Keratinocyte (primary cell): ENCODE measurements at regions not wholly inside any gene's neighbourhood (a gene's known extent, or its start where the extent isn't known, plus 50 kb on each side); places are given as distances from the start of the nearest gene placed in this dataset.

Experiments
- DNase-seq: peaks from one replicate; pipeline ENCODE4 v3.0.0-alpha.2; 2011; ENCODE audit warnings: low read depth, missing footprints, low spot score
- FAIRE-seq: peaks from 2 replicates; lab custom pipeline; 2011; peaks lifted over from hg19 to GRCh38; lab: Jason Lieb, UNC
- H2AFZ ChIP-seq: 2 replicates; pipeline ENCODE4 v1.6.0; 2012; ENCODE audit warnings: low read length, control low read depth, inconsistent platforms; ENCODE audit not compliant: control insufficient read depth
- H3K27ac ChIP-seq: 2 replicates; pipeline ENCODE4 v1.5.1; 2011; ENCODE audit warnings: low read length; ENCODE audit not compliant: control insufficient read depth, insufficient read depth
- H3K27me3 ChIP-seq: 3 replicates; pipeline ENCODE4 v1.6.0; 2011; ENCODE audit warnings: low read length; ENCODE audit not compliant: control insufficient read depth, insufficient read depth; ENCODE audit errors: extremely low read depth
- H3K36me3 ChIP-seq, 2 experiments: 2 replicates in 1 of 2; 3 replicates in 1 of 2; pipeline ENCODE4 v1.5.1; 2011; ENCODE audit warnings: low read length in 2 of 2, mild to moderate bottlenecking in 1 of 2; ENCODE audit not compliant: control insufficient read depth in 2 of 2, insufficient read depth in 2 of 2; ENCODE audit errors: extremely low read depth in 1 of 2
- H3K4me1 ChIP-seq: 3 replicates; pipeline ENCODE4 v1.5.1; 2011; ENCODE audit warnings: low read length; ENCODE audit not compliant: control insufficient read depth, insufficient read depth; ENCODE audit errors: extremely low read depth
- H3K4me2 ChIP-seq: 3 replicates; pipeline ENCODE4 v1.6.0; 2011; ENCODE audit warnings: low read depth, low read length; ENCODE audit not compliant: control insufficient read depth, insufficient read depth; ENCODE audit errors: extremely low read depth
- H3K4me3 ChIP-seq, 3 experiments: fragments of 200-600 bp in 1 of 3; sonication (generic) in 1 of 3; 2 replicates in 2 of 3; 3 replicates in 1 of 3; pipeline ENCODE4 v1.5.1; 2011 to 2016; ENCODE audit warnings: low read length in 3 of 3, mild to moderate bottlenecking in 3 of 3, control low read depth in 2 of 3, inconsistent platforms in 1 of 3, low read depth in 1 of 3, mixed read lengths in 1 of 3, mixed run types in 1 of 3, moderate library complexity in 1 of 3; ENCODE audit not compliant: control insufficient read depth in 2 of 3, insufficient read depth in 2 of 3; ENCODE audit errors: extremely low read depth in 1 of 3
- H3K79me2 ChIP-seq: 2 replicates; pipeline ENCODE4 v1.6.0; 2012; ENCODE audit warnings: low read length; ENCODE audit not compliant: control insufficient read depth, insufficient read depth
- H3K9ac ChIP-seq: 3 replicates; pipeline ENCODE4 v1.6.0; 2011; ENCODE audit warnings: low read length; ENCODE audit not compliant: control insufficient read depth, insufficient read depth; ENCODE audit errors: extremely low read depth
- H3K9me1 ChIP-seq: 3 replicates; pipeline ENCODE4 v1.6.0; 2011; ENCODE audit warnings: low read length; ENCODE audit not compliant: control insufficient read depth, insufficient read depth; ENCODE audit errors: extremely low read depth
- H3K9me3 ChIP-seq: 2 replicates; pipeline ENCODE4 v1.5.1; 2012; ENCODE audit warnings: low read depth, low read length; ENCODE audit not compliant: control insufficient read depth
- H4K20me1 ChIP-seq: 3 replicates; pipeline ENCODE4 v1.6.0; 2011; ENCODE audit warnings: low read length; ENCODE audit not compliant: control insufficient read depth, insufficient read depth; ENCODE audit errors: extremely low read depth
- CTCF ChIP-seq, 3 experiments: IDR thresholded peaks in 1 of 3; conservative IDR thresholded peaks in 1 of 3; optimal IDR thresholded peaks in 1 of 3; 2 replicates in 2 of 3; 3 replicates in 1 of 3; pipeline versions ENCODE3 to v1.5.1; 2011; ENCODE audit warnings: low read length in 3 of 3, mild to moderate bottlenecking in 3 of 3, moderate library complexity in 2 of 3, control low read depth in 1 of 3, inconsistent platforms in 1 of 3; ENCODE audit not compliant: insufficient read depth in 2 of 3; ENCODE audit errors: extremely low read depth in 1 of 3
- EZH2 ChIP-seq: IDR thresholded peaks from one replicate; pipeline ENCODE4 v1.6.1; 2012; ENCODE audit warnings: inconsistent platforms, mild to moderate bottlenecking, low read length, moderate library complexity
- dilution Hi-C: fragments of 300-500 bp; cut with MboI; formaldehyde crosslinking; loops from one replicate; pipeline ENCODE4 v1.7.0; 2020; ENCODE audit warnings: low sequenced_read_pairs; ENCODE audit not compliant: extremely low pct_ligation_motif_present

- no peak overlapping the region for H3K4me2 ChIP-seq
- no peak overlapping the region for H3K9ac ChIP-seq
- H3K79me2 ChIP-seq: no peaks in the 10 kb centered on the region
- no peaks in the 10 kb centered on the region for H3K9me1 ChIP-seq
- TF ChIP-seq EZH2 (no peak), CTCF (optimal IDR thresholded peaks at IDR 0.05 in 1 of 3, IDR thresholded peaks at IDR 0.05 in 1 of 3, conservative IDR thresholded peaks at IDR 0.05 in 1 of 3; ENCODE audit: extremely low read depth in 1 of 3, insufficient read depth in 2 of 3, low read length in 3 of 3) (no peak)
- dilution Hi-C loops: no loop called here
- FAIRE-seq: no peak
- H3K4me1 ChIP-seq: peaks cover 3% of the 10 kb centered on the region
- H2AFZ ChIP-seq: no peak overlapping the region
- no peak for DNase-seq
- H3K9me3 ChIP-seq: no peaks in the 10 kb centered on the region
- no peaks in the 10 kb centered on the region for H3K36me3 ChIP-seq
- H3K4me3 ChIP-seq: no peak overlapping the region
- no peaks in the 10 kb centered on the region for H3K27me3 ChIP-seq
- H4K20me1 ChIP-seq: no peaks in the 10 kb centered on the region
- H3K27ac ChIP-seq: no peak overlapping the region
Observed at GRCh38 chr18:73479477-73479876, 611.7 kb upstream of the NETO1 start.

GRCh38 chr18:73478191-73478590 lies 610.4 kb upstream of the NETO1 start:
- no peak overlapping the region for H3K4me2 ChIP-seq
- no peaks in the 10 kb centered on the region for H3K36me3 ChIP-seq
- H3K4me3 ChIP-seq: no peak overlapping the region
- no peaks in the 10 kb centered on the region for H3K79me2 ChIP-seq
- dilution Hi-C loops: no loop called here
- H4K20me1 ChIP-seq: no peaks in the 10 kb centered on the region
- FAIRE-seq: no peak
- TF ChIP-seq CTCF (optimal IDR thresholded peaks at IDR 0.05 in 1 of 3, IDR thresholded peaks at IDR 0.05 in 1 of 3, conservative IDR thresholded peaks at IDR 0.05 in 1 of 3; ENCODE audit: extremely low read depth in 1 of 3, insufficient read depth in 2 of 3, low read length in 3 of 3) (no peak), EZH2 (no peak)
- H3K4me1 ChIP-seq: peaks cover 3% of the 10 kb centered on the region
- H3K27ac ChIP-seq: no peak overlapping the region
- no peak for DNase-seq
- no peaks in the 10 kb centered on the region for H3K9me1 ChIP-seq
- H3K9me3 ChIP-seq: no peaks in the 10 kb centered on the region
- H3K27me3 ChIP-seq: no peaks in the 10 kb centered on the region
- no peak overlapping the region for H2AFZ ChIP-seq
- H3K9ac ChIP-seq: no peak overlapping the region
